ENCODE measurements at regions not wholly inside any gene's neighbourhood (a gene's known extent, or its start where the extent isn't known, plus 50 kb on each side); places are given as distances from the start of the nearest gene placed in this dataset.
"Not testable (repeated sequence)": the region's sequence is repeated elsewhere in the genome, so short reads cannot be mapped to it uniquely, and the experiment has no call there.

GRCh38 chr14:55769877-55770276 lies 189.9 kb downstream of the KTN1 start:
- DNase-seq = no peak

DNA sequence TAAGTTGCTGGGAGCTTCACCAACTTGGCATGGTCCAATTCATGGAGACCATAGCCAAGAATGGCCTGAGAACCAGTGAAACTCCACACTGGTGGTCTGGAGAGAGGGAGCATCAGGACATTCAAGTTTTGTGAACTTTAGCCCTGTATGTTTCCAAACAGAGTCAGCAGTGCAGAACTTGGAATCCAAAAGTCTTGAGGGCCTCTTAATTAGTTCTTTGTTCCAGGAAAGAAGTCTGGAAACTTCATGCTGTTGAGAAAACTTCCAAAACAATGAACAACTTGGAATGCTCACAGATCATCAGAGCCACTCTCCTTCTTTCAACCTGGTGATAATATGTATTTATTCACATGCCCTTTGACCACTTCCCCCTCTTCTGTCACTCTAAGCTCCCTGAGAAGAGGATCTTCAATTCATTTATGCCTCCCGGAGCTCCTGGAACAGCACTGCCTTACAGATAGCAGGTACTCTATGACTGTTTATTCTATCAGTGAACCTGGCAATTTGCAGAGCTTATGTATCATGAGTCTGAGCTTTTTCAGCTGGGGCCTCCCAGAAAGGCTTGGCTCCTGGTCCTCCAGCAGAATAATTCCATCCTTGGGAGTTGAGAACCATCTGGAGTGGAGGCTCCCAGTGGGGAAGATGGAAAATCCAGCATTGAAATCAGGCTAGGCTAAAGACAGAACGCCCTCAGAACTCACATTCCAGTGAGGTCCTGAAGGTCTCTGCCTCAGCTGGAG lies 191.4 kb downstream of the KTN1 start:
- DNase-seq = no peak

- no peak for DNase-seq
These were observed 192.5 kb downstream of the KTN1 start for GRCh38 chr14:55772486-55772885.

DNA sequence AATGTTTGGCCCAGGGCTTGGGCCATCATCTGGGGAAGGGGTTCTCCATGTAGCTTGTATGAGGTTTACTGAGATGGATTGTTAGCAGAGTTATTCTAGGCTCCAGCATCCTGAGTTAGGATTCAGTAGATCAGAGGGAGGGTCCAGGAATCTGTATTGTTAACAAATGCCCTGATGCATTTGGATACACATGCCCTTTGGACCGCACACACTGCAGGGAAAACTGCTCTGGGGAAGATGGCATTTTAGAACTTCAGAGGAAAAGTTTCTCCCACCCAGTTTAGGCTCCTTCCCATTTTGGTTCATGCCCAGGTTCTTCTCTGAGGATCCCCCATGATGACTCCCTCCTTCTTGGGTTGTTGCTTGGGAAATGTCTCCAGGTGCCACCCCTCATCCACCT lies 193.3 kb downstream of the KTN1 start:
- DNase-seq = no peak

- DNase-seq = no peak
These were observed 194.1 kb downstream of the KTN1 start for GRCh38 chr14:55773984-55774545.

DNA sequence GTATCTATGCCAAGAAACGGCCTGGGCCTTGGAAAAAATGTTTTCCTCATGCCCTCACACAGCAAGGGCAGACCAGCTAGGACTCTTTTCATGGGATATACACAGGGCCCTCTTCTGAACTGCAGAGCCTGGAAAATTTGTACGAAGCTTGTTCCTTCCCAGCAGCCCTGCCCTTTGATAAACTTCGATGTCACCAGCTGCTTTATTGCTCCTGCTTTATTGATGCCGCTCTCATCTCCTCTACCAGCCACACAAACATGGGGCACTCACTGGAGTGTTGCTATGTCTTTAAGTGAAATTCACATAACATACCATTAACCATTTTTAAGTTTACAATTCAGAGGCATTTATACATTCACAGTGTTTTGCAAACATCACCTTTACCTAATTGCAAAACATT lies 197.9 kb downstream of the KTN1 start:
- no peak for DNase-seq

- DNase-seq = no peak
These were observed 200.3 kb downstream of the KTN1 start for GRCh38 chr14:55780156-55780946.

DNA sequence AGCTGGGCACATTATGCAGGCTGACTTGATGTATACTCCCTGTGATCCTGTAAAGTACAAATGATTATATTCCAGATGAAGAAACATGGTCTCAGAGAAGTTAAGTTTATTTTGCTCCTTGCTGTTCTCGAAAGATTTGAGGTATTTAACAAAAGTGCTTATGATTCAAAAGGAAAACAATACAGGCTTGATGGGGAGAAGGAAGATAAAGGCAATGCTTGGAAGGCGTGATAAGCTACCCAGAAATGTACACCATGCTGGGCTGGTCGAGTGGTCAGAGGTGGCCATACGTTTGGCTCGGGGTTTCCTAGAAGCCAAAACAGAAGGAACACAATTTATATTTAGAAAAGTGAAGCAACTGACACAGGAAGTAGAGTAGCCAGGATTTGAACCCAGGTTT lies 201.0 kb downstream of the KTN1 start:
- no peak for DNase-seq

DNA sequence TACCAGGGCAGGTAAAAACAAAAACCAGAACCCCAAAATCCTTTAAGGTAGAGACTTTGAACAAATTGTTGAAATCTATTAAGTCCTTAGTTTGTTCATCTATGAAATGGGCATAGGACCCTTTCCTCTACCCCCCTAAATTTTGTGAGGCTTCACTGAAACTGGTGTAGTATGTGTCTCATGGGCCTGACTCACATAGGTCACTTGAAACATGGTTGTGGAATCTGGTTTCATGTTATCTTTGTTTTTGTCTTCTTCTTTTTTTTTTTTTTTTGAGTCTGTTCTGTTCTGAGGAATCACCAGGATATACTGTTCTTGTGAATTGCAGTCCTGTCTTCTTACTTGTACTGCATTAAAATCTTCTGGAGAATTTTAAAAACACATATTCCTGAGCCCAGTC lies 202.2 kb downstream of the KTN1 start:
- no peak for DNase-seq

GRCh38 chr14:55789406-55789805 lies 209.4 kb downstream of the KTN1 start:
- no peak for DNase-seq

- no peak for DNase-seq
These were observed 214.9 kb downstream of the KTN1 start for GRCh38 chr14:55794655-55795595.

DNA sequence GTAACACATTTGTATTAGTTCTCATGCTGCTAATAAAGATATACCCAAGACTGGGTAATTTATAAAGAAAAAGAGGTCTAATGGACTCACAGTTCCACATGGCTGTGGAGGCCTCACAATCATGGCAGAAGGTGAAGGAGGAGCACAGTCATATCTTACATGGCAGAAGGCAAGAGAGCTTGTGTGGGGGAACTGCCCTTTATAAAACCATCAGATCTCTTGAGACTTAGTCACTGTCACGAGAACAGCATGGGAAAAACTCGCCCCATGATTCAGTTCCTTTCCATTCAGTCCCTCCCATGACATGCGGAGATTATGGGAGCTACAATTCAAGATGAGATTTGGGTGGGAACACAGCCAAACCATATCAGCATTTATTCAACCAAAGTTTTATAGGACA lies 216.5 kb downstream of the KTN1 start:
- DNase-seq = not testable (repeated sequence)

DNA sequence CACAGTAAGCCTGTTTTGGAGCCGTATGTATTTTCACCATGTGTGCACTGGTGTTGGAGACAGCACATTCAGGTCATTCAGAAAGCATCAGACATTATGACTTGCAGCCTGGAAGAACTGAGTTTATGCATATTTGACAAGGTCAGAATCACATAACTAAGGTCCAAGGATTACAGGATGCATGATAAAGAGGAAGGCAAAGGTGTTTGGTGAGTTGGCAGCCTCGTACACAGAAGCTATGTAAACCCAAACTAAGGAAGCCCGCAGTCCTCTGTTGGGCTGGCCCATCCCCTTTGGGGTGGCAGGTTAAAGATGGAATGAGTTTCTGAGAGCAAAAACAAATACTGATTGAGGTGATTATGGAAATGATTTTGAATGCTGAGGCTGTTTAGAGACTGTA lies 218.4 kb downstream of the KTN1 start:
- no peak for DNase-seq

GRCh38 chr14:55799508-55800095 lies 219.6 kb downstream of the KTN1 start:
- no peak for DNase-seq

DNA sequence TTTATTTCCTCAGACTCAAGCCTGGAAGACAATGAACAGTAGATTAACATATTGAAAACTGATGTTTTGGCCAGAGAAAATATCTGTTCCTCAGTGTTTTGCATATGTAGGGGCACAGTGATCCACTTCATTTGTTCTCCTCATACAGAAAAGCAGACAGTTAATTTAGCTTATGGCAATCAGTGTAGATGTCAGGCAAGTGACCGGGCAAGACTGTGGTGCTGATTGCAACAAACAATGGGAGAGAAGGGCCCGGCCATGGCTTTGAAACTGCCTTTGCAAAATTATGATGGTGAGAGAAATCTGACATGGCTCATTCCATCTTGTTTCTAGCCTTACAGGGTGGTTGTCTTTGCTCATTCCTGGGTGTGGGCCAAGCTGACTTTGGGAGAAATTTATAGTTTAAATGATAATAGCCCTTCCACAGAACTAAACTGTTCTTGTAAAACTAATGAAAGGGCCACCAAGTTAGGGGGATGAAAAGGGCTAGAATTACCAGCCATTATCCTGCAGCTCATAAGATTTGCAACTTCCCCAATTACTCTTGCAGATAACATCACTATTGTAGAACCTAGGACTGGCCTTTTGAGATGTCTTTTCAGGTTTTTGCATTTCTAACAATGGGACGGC lies 220.3 kb downstream of the KTN1 start:
- no peak for DNase-seq

- DNase-seq = no peak
These were observed 221.1 kb downstream of the KTN1 start for GRCh38 chr14:55801121-55801520.

DNA sequence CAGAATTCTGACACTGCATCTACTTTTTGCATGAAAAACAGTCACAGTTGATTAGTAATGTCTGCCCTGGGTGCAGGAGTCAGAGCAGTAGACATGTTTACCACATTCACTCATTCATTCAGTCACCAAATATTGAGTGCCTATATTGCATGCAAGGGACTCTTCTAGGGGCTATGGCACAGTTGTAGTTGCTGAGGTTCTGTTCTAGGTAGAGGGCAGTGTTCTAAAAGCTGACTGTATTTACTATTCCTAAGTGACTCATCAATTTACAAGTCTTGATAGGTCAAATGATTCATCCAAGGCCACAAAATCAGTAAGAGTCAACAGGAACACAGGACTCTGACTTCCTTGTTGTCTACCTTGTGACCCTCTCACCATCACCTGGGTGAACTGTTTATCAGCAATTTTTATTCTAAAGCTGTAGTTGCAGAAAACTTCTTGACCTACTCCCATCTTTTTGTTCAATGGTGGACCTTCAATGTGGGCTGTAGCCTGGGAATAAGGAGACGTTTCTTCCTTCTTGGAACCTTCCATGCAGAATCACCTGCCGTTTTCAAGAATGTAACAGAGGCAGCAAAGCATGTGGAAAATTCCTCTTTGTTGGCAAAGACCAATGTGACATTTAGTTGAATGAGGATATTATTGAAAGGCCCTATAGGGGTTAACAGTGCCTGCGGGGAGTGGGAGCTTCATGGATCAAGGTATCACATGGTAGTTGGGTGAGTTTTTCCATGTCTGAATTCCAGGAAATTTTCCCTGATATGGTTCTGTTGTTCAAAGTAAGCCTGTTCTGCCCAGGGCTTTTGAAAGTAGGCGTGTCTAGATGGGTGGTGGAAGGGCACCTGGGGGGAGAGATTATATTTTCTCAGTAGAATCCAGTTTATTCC lies 223.2 kb downstream of the KTN1 start:
- no peak for DNase-seq

- DNase-seq = no peak
These were observed 224.0 kb downstream of the KTN1 start for GRCh38 chr14:55803873-55804553.

- DNase-seq = no peak
These were observed 225.2 kb downstream of the KTN1 start for GRCh38 chr14:55805250-55805649.
